GM12878 (cell line): ENCODE measurements at regions not wholly inside any gene's neighbourhood (a gene's known extent, or its start where the extent isn't known, plus 50 kb on each side); places are given as distances from the start of the nearest gene placed in this dataset.

Experiments used
- ATAC-seq: fragments of 200-7000 bp; cut with Tn5 transposase; 3 replicates; pipeline ENCODE4 v1.9.1; 2020; ENCODE audit warnings: mild to moderate bottlenecking, moderate library complexity
- BruUV-seq: library from RNA; stranded (reverse); fragments of 400-500 nt; replicated peaks from 2 replicates; lab custom pipeline; 2021; lab: Mats Ljungman, UMichigan
- CTCF ChIA-PET: fragments of 300-600 bp; sonication (Branson Sonifier 250); formaldehyde crosslinking; extraction: SDS; loops from one replicate; lab custom pipeline; 2021; ENCODE audit warnings: inconsistent platforms; lab: Yijun Ruan, JAX
- POLR2A ChIA-PET: fragments of 350-600 bp; formaldehyde crosslinking; extraction: SDS; loops from one replicate; lab custom pipeline; 2021; ENCODE audit warnings: inconsistent platforms; lab: Charles Lee
- RAD21 ChIA-PET: fragments of 300-600 bp; sonication (Branson Sonifier 250); formaldehyde crosslinking; loops from one replicate; lab custom pipeline; 2023; ENCODE audit warnings: antibody characterized with exemption; ENCODE audit not compliant: unreplicated experiment; lab: Charles Lee
- SMC1A ChIA-PET: fragments of 300-600 bp; sonication (Branson Sonifier 250); formaldehyde crosslinking; loops from one replicate; lab custom pipeline; 2023; ENCODE audit not compliant: unreplicated experiment, uncharacterized antibody; lab: Charles Lee
- DNase-seq: peaks from one replicate; pipeline ENCODE4 v3.0.0-alpha.2; 2011; ENCODE audit warnings: low read depth, low spot score
- FAIRE-seq: peaks from 3 replicates; lab custom pipeline; 2011; peaks lifted over from hg19 to GRCh38; lab: Jason Lieb, UNC
- H2AFZ ChIP-seq: 2 replicates; pipeline ENCODE4 v1.6.0; 2011; ENCODE audit warnings: low read depth, low read length, control low read depth; ENCODE audit not compliant: control insufficient read depth
- H3K27ac ChIP-seq: 2 replicates; pipeline ENCODE4 v1.5.1; 2011; ENCODE audit warnings: control low read depth; ENCODE audit not compliant: control insufficient read depth, insufficient read depth
- H3K27me3 ChIP-seq, 2 experiments: replicated peaks in 1 of 2; 2 replicates each; pipeline versions ENCODE4 v1.6.0 to v1.6.1; 2011; ENCODE audit warnings: low read length in 1 of 2; ENCODE audit not compliant: control insufficient read depth in 2 of 2, insufficient read depth in 2 of 2
- H3K36me3 ChIP-seq, 2 experiments: 2 replicates each; pipeline ENCODE4 v1.5.1; 2011; ENCODE audit warnings: low read length in 1 of 2; ENCODE audit not compliant: control insufficient read depth in 2 of 2, insufficient read depth in 2 of 2
- H3K4me1 ChIP-seq: 2 replicates; pipeline ENCODE4 v1.6.1; 2011; ENCODE audit warnings: mild to moderate bottlenecking, low read length, moderate library complexity, mixed read lengths; ENCODE audit not compliant: control insufficient read depth, insufficient read depth
- H3K4me2 ChIP-seq: 2 replicates; pipeline ENCODE4 v1.6.0; 2011; ENCODE audit warnings: control low read depth; ENCODE audit not compliant: control insufficient read depth, insufficient read depth
- H3K4me3 ChIP-seq: fragments of 200-600 bp; sonication (generic); 2 replicates; pipeline ENCODE4 v1.5.1; 2016
- H3K79me2 ChIP-seq: 2 replicates; pipeline ENCODE4 v1.6.0; 2011; ENCODE audit warnings: low read length; ENCODE audit not compliant: control insufficient read depth, insufficient read depth
- H3K9ac ChIP-seq: 2 replicates; pipeline ENCODE4 v1.8.0; 2011; ENCODE audit warnings: low read length, control low read depth, mixed read lengths; ENCODE audit not compliant: control insufficient read depth, insufficient read depth
- H3K9me3 ChIP-seq: replicated peaks from 3 replicates; pipeline ENCODE4 v1.5.1; 2011; ENCODE audit warnings: mild to moderate bottlenecking, low read length; ENCODE audit not compliant: control insufficient read depth, insufficient read depth
- H4K20me1 ChIP-seq: 2 replicates; pipeline ENCODE4 v1.6.0; 2011; ENCODE audit not compliant: control insufficient read depth, insufficient read depth
- BACH1 ChIP-seq: fragments of 450-650 bp; IDR thresholded peaks from 2 replicates; pipeline ENCODE4 v1.6.1; 2017; ENCODE audit warnings: mild to moderate bottlenecking, borderline replicate concordance
- BRCA1 ChIP-seq: IDR thresholded peaks from 2 replicates; pipeline ENCODE4 v1.6.1; 2011; ENCODE audit warnings: low read depth, low read length, improper control_type of control experiment
- ETV6 ChIP-seq, 2 experiments: fragments of 450-650 bp in 1 of 2; IDR thresholded peaks in 1 of 2; conservative IDR thresholded peaks in 1 of 2; 2 replicates each; pipeline ENCODE4 v1.6.1; 2014; ENCODE audit warnings: antibody characterized with exemption in 1 of 2, borderline replicate concordance in 1 of 2, low read depth in 1 of 2, mild to moderate bottlenecking in 1 of 2, moderate library complexity in 1 of 2
- EZH2 ChIP-seq: IDR thresholded peaks from 2 replicates; pipeline ENCODE4 v1.6.1; 2012; ENCODE audit warnings: low read depth, mild to moderate bottlenecking, control low read depth, inconsistent platforms, low read length, borderline replicate concordance; ENCODE audit not compliant: control insufficient read depth
- HDAC2 ChIP-seq: fragments of 200-600 bp; sonication (generic); IDR thresholded peaks from 2 replicates; pipeline ENCODE4 v1.6.1; 2017
- IKZF2 ChIP-seq, 2 experiments: fragments of 450-650 bp; IDR thresholded peaks; 2 replicates each; pipeline ENCODE4 v1.6.1; 2017; ENCODE audit warnings: mild to moderate bottlenecking in 2 of 2, moderate library complexity in 2 of 2
- NR2F1 ChIP-seq: fragments of 450-650 bp; conservative IDR thresholded peaks from 2 replicates; pipeline ENCODE4 v1.6.1; 2017; ENCODE audit warnings: mild to moderate bottlenecking
- RAD51 ChIP-seq: fragments of 450-650 bp; IDR thresholded peaks from 2 replicates; pipeline ENCODE4 v1.6.1; 2016; ENCODE audit warnings: moderate library complexity, mild to moderate bottlenecking, inconsistent platforms
- SMAD1 ChIP-seq: fragments of 450-650 bp; IDR thresholded peaks from 2 replicates; pipeline ENCODE4 v1.6.1; 2018; ENCODE audit warnings: mild to moderate bottlenecking, low read depth; ENCODE audit not compliant: partially characterized antibody
- SUZ12 ChIP-seq: fragments of 200-600 bp; sonication (generic); IDR thresholded peaks from one replicate; pipeline ENCODE4 v1.6.1; 2018; ENCODE audit warnings: antibody characterized with exemption, mild to moderate bottlenecking; ENCODE audit not compliant: unreplicated experiment
- ZNF207 ChIP-seq: fragments of 450-650 bp; IDR thresholded peaks from 2 replicates; pipeline ENCODE4 v1.6.1; 2014; ENCODE audit warnings: antibody characterized with exemption, mild to moderate bottlenecking, borderline replicate concordance
- WGBS: methylation state at CpG from one replicate; pipeline ENCODE4 v1.1.6; 2016; ENCODE audit warnings: low lambda C conversion rate; ENCODE audit not compliant: insufficient replicate concordance, insufficient coverage; ENCODE audit errors: missing lambda C conversion rate; 5-methylcytosine and 5-hydroxymethylcytosine counted together
- in situ Hi-C: fragments of 300-500 bp; cut with MboI; formaldehyde crosslinking; loops from 9 replicates; pipeline ENCODE4 v1.14.3; 2018; ENCODE audit warnings: mixed read lengths
- intact Hi-C: fragments of 100-400 bp; cut with micrococcal nuclease; formaldehyde crosslinking; loops from one replicate; pipeline ENCODE4 v1.14.2; 2022; ENCODE audit not compliant: unreplicated experiment
- TF ChIP-seq, protein P1 (sequence below): IDR thresholded peaks from 2 replicates; pipeline ENCODE4 v1.6.1; 2011; ENCODE audit warnings: borderline replicate concordance, low read depth, mild to moderate bottlenecking, moderate library complexity, low read length; ENCODE audit not compliant: insufficient read depth, poor library complexity, severe bottlenecking
- TF ChIP-seq, protein P2 (sequence below): IDR thresholded peaks from 2 replicates; pipeline ENCODE4 v1.6.1; 2012; ENCODE audit warnings: mild to moderate bottlenecking, low read depth, low read length

DNA sequence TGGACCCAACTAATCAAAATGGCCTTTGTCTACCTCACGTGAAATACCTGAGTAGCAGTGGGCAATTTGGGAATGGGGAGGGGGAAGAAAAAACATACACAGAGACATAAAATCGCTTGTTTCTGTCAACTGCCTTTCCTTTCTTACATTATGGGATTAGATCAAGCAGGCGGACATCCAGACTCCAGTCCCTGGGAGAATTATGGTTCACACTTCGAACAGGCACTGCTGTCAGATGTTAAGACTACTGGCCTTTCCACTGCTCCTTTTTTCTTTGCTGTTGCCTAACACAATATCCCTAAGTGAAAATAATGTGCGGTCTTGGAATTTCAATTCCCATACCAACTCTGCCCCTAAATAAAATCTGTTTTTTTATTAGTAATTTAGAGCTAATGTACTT, 1719.7 kb upstream of the SLC10A2 start:
- in situ Hi-C loops (no loop called here), intact Hi-C loops (no loop called here)
- H3K9me3 ChIP-seq = no peaks in the 10 kb centered on the region; the same call in 2 of the 3 replicates
- no peaks in the 10 kb centered on the region for H3K27me3 ChIP-seq
- FAIRE-seq (no peak), ATAC-seq (no peak), DNase-seq (no peak)
- H2AFZ ChIP-seq = peak overlapping the region; percentile 4; the same call in 1 of the 2 replicates
- BruUV-seq = no TSS peak
- SMC1A ChIA-PET = no interaction called here
- RAD21 ChIA-PET = no interaction called here
- no peaks in the 10 kb centered on the region for H3K4me1 ChIP-seq
- CTCF ChIA-PET = no interaction called here
- no peak overlapping the region for H3K27ac ChIP-seq
- 30% methylated on average over 5 of the region's 5 CpGs for WGBS
- POLR2A ChIA-PET = no interaction called here
- no peak overlapping the region for H3K4me2 ChIP-seq
- no peaks in the 10 kb centered on the region for H3K79me2 ChIP-seq
- H3K36me3 ChIP-seq = no peaks in the 10 kb centered on the region
- H3K4me3 ChIP-seq = no peak overlapping the region
- H4K20me1 ChIP-seq = no peaks in the 10 kb centered on the region
- TF ChIP-seq SMAD1 = no peak
- TF ChIP-seq, protein P1, sequence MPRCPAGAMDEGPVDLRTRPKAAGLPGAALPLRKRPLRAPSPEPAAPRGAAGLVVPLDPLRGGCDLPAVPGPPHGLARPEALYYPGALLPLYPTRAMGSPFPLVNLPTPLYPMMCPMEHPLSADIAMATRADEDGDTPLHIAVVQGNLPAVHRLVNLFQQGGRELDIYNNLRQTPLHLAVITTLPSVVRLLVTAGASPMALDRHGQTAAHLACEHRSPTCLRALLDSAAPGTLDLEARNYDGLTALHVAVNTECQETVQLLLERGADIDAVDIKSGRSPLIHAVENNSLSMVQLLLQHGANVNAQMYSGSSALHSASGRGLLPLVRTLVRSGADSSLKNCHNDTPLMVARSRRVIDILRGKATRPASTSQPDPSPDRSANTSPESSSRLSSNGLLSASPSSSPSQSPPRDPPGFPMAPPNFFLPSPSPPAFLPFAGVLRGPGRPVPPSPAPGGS = no peak
- TF ChIP-seq IKZF2 (IDR thresholded peaks at IDR 0.05) = no peak
- TF ChIP-seq EZH2 = no peak
- no peak for TF ChIP-seq ETV6 (conservative IDR thresholded peaks at IDR 0.05 in 1 of 2, IDR thresholded peaks at IDR 0.05 in 1 of 2; ENCODE audit: borderline replicate concordance in 1 of 2, low read depth in 1 of 2)
- H3K9ac ChIP-seq = no peak overlapping the region

DNA sequence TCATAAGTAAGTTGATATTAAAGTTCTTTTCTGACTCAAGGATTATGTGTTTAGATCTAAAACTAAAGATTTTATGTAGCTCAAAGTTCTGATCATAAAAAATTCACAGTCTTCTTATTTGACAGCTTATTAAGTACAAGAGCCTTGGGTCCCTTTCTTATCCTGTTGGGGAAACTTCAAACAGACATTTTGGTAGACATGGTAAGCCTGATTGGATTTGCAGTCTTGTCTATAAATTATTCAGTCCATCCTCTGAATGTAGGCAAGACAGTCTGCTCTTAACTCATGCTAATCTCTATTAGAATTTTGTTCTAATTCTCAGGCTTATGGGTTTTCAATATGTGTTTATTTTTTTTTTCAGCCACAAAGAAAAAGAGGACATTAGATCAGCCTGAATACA, 1718.7 kb upstream of the SLC10A2 start:
- Histone ChIP-seq H3K36me3 (no peaks in the 10 kb centered on the region), H3K4me1 (no peaks in the 10 kb centered on the region), H3K27me3 (no peaks in the 10 kb centered on the region), H3K9me3 (no peaks in the 10 kb centered on the region; the same call in 2 of the 3 replicates), H3K27ac (no peak overlapping the region), H3K9ac (no peak overlapping the region), H3K4me2 (no peak overlapping the region), H3K4me3 (no peak overlapping the region), H2AFZ (no peak overlapping the region), H3K79me2 (no peaks in the 10 kb centered on the region), H4K20me1 (no peaks in the 10 kb centered on the region)
- ATAC-seq (no peak), DNase-seq (no peak), FAIRE-seq (no peak)
- BruUV-seq = no TSS peak
- CTCF ChIA-PET = no interaction called here
- in situ Hi-C loops = no loop called here
- intact Hi-C loops = no loop called here
- RAD21 ChIA-PET = no interaction called here
- POLR2A ChIA-PET = no interaction called here
- SMC1A ChIA-PET = no interaction called here
- no peak for TF ChIP-seq RAD51
- no peak for TF ChIP-seq HDAC2
- TF ChIP-seq ZNF207 = no peak
- TF ChIP-seq, protein P2, sequence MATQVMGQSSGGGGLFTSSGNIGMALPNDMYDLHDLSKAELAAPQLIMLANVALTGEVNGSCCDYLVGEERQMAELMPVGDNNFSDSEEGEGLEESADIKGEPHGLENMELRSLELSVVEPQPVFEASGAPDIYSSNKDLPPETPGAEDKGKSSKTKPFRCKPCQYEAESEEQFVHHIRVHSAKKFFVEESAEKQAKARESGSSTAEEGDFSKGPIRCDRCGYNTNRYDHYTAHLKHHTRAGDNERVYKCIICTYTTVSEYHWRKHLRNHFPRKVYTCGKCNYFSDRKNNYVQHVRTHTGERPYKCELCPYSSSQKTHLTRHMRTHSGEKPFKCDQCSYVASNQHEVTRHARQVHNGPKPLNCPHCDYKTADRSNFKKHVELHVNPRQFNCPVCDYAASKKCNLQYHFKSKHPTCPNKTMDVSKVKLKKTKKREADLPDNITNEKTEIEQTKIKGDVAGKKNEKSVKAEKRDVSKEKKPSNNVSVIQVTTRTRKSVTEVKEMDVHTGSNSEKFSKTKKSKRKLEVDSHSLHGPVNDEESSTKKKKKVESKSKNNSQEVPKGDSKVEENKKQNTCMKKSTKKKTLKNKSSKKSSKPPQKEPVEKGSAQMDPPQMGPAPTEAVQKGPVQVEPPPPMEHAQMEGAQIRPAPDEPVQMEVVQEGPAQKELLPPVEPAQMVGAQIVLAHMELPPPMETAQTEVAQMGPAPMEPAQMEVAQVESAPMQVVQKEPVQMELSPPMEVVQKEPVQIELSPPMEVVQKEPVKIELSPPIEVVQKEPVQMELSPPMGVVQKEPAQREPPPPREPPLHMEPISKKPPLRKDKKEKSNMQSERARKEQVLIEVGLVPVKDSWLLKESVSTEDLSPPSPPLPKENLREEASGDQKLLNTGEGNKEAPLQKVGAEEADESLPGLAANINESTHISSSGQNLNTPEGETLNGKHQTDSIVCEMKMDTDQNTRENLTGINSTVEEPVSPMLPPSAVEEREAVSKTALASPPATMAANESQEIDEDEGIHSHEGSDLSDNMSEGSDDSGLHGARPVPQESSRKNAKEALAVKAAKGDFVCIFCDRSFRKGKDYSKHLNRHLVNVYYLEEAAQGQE = no peak
- no peak for TF ChIP-seq BACH1
- no peak for TF ChIP-seq BRCA1
- TF ChIP-seq NR2F1 = no peak
- no peak for TF ChIP-seq SUZ12
